Ascending aorta (tissue), 2 donors: ENCODE measurements at regions not wholly inside any gene's neighbourhood (a gene's known extent, or its start where the extent isn't known, plus 50 kb on each side); places are given as distances from the start of the nearest gene placed in this dataset.

Source experiments
- DNase-seq, 2 donors: peaks; one replicate each; pipeline ENCODE4 v3.0.0-alpha.2; 2019; ENCODE audit warnings: low spot score in 2 of 2
- H3K27ac ChIP-seq, 2 donors: fragments of 200-600 bp; sonication (generic); one replicate each; pipeline ENCODE4 v1.5.1; 2016 to 2017; ENCODE audit warnings: mild to moderate bottlenecking in 1 of 2
- H3K27me3 ChIP-seq: fragments of 200-600 bp; sonication (generic); one replicate; pipeline ENCODE4 v1.5.1; 2017
- H3K36me3 ChIP-seq, 2 donors: fragments of 200-600 bp; sonication (generic); one replicate each; pipeline ENCODE4 v1.5.1; 2016
- H3K4me1 ChIP-seq, 2 donors: fragments of 200-600 bp; sonication (generic); one replicate each; pipeline ENCODE4 v1.5.1; 2016 to 2017; ENCODE audit warnings: mild to moderate bottlenecking in 1 of 2
- H3K4me3 ChIP-seq, 2 donors: fragments of 200-600 bp; sonication (generic); one replicate each; pipeline ENCODE4 v1.5.1; 2016 to 2017; ENCODE audit warnings: mild to moderate bottlenecking in 1 of 2
- H3K9me3 ChIP-seq, 2 donors: fragments of 200-600 bp; sonication (generic); one replicate each; pipeline ENCODE4 v1.5.1; 2016
- CTCF ChIP-seq, 3 experiments: fragments of 200-600 bp in 2 of 3; fragments of 450-650 bp in 1 of 3; sonication (generic) in 2 of 3; IDR thresholded peaks; one replicate each; pipeline ENCODE4 v1.5.1; 2016 to 2019; ENCODE audit warnings: antibody characterized with exemption in 3 of 3, mild to moderate bottlenecking in 1 of 3, moderate library complexity in 1 of 3
- intact Hi-C: fragments of 100-400 bp; cut with DNase I; formaldehyde crosslinking; loops from one replicate; pipeline ENCODE4 v1.15.1; 2023

GRCh38 chr9:118457171-118458000, 753.2 kb downstream of the TLR4 start:
- Histone ChIP-seq H3K36me3 (no peaks in the 10 kb centered on the region), H3K27ac (no peak overlapping the region), H3K4me1 (no peaks in the 10 kb centered on the region), H3K9me3 (no peaks in the 10 kb centered on the region), H3K27me3 (no peaks in the 10 kb centered on the region), H3K4me3 (no peak overlapping the region)
- DNase-seq: no peak
- intact Hi-C loops: no loop called here
- no peak for TF ChIP-seq CTCF (IDR thresholded peaks at IDR 0.05)

- no peak for TF ChIP-seq CTCF (IDR thresholded peaks at IDR 0.05)
- Histone ChIP-seq H3K27me3 (no peaks in the 10 kb centered on the region), H3K4me3 (no peak overlapping the region), H3K36me3 (no peaks in the 10 kb centered on the region), H3K9me3 (no peaks in the 10 kb centered on the region), H3K27ac (no peak overlapping the region), H3K4me1 (no peaks in the 10 kb centered on the region)
- no peak for DNase-seq
- intact Hi-C loops: no loop called here
These were observed 755.7 kb downstream of the TLR4 start for GRCh38 chr9:118459913-118460312.

GRCh38 chr9:118463419-118463818, 759.2 kb downstream of the TLR4 start:
- H3K36me3 ChIP-seq: no peaks in the 10 kb centered on the region
- intact Hi-C loops: no loop called here
- no peak for TF ChIP-seq CTCF (IDR thresholded peaks at IDR 0.05)

GRCh38 chr9:118473521-118473920, 769.3 kb downstream of the TLR4 start:
- Histone ChIP-seq H3K9me3 (no peaks in the 10 kb centered on the region), H3K4me3 (no peak overlapping the region), H3K4me1 (no peaks in the 10 kb centered on the region), H3K36me3 (no peaks in the 10 kb centered on the region), H3K27me3 (no peaks in the 10 kb centered on the region), H3K27ac (no peak overlapping the region)
- intact Hi-C loops: no loop called here
- no peak for TF ChIP-seq CTCF (IDR thresholded peaks at IDR 0.05)
- DNase-seq: no peak

More at GRCh38 chr9:118463419-118463818, 759.2 kb downstream of the TLR4 start:
- Histone ChIP-seq H3K4me1 (no peaks in the 10 kb centered on the region), H3K27ac (no peak overlapping the region), H3K27me3 (no peaks in the 10 kb centered on the region), H3K4me3 (no peak overlapping the region), H3K9me3 (no peaks in the 10 kb centered on the region)
- DNase-seq: no peak

GRCh38 chr9:118478752-118479151, 774.5 kb downstream of the TLR4 start:
- intact Hi-C loops: no loop called here
- Histone ChIP-seq H3K4me3 (no peak overlapping the region), H3K4me1 (no peaks in the 10 kb centered on the region), H3K9me3 (no peaks in the 10 kb centered on the region), H3K27me3 (no peaks in the 10 kb centered on the region), H3K36me3 (no peaks in the 10 kb centered on the region), H3K27ac (no peak overlapping the region)
- DNase-seq: no peak
- no peak for TF ChIP-seq CTCF (IDR thresholded peaks at IDR 0.05)
